ENCODE measurements at regions not wholly inside any gene's neighbourhood (a gene's known extent, or its start where the extent isn't known, plus 50 kb on each side); places are given as distances from the start of the nearest gene placed in this dataset.

DNA sequence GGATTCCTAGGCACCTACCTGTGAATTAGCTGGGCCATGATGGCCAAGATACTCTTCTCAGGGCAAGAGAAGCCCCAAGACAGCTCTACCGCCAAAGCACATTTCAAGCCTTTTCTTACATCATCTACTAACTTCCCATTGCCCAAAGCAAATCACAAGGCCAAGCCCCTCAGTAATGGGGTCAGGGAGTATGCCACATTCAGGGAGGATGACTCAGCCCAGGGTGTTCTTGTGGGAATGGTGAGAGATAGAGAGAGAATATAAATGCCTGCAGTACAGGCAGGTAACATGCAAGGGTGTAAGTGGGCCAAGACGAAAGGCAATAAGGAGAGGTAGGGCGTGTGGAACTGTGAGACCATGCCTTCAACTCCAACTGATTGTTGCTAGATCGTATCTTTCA, 162.5 kb upstream of the ISX start:
- H3K36me3 Mint-ChIP-seq = no peaks in the 10 kb centered on the region
- no peak overlapping the region for H3K4me3 Mint-ChIP-seq
- no peak overlapping the region for H3K27ac Mint-ChIP-seq
- ChIA-PET CTCF (no interaction called here), POLR2A (no interaction called here)
- intact Hi-C loops (cut with micrococcal nuclease) = no loop called here
- no peak for DNase-seq
- no peaks in the 10 kb centered on the region for H3K27me3 Mint-ChIP-seq
- H3K4me1 Mint-ChIP-seq (ENCODE audit: low read depth) = no peaks in the 10 kb centered on the region
- H3K9me3 Mint-ChIP-seq = no peaks in the 10 kb centered on the region

DNA sequence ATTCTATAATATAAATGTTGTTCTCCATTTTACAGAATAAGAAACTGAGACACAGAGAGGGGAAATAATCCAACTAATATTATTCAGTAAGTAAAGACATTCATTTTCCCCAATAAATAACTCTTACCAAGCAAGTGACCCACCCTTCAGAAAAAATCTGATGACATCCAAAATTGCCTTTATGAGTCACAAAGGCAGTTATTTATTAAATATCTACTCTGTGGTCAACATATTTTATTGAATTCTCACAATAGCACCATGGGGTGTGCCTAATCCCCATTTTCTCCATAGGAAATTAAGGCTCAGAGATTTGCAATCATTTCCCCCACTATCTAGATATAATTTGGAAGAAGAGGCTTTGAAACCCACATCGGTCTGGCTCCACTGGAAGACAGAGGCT, 161.5 kb upstream of the ISX start:
- intact Hi-C loops (cut with micrococcal nuclease) = no loop called here

DNA sequence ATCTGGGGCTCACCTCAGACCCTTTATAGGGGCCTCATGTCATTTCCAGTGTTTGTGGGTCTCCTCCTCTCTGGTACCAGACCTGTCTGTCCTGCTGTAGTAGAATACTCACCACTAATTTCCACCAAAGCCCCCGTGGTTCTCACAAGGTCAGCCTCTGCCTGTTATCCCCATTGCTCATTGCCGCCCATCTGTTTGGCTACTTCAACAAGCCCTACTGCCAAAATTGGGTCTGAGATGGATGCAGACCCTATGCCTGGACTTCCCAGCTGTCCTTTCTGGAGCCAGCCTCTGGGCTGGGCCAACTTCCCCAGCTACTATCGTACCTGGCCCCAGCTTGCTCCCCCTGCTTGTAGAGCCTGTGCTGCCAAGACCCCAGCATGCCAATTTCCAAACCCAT, 152.1 kb upstream of the ISX start:
- no peaks in the 10 kb centered on the region for H3K4me1 Mint-ChIP-seq (ENCODE audit: low read depth)

More for the DNA sequence above, 161.5 kb upstream of the ISX start:
- POLR2A ChIA-PET = no interaction called here
- H3K4me3 Mint-ChIP-seq = no peak overlapping the region
- no peak overlapping the region for H3K27ac Mint-ChIP-seq
- CTCF ChIA-PET = no interaction called here
- H3K9me3 Mint-ChIP-seq = no peaks in the 10 kb centered on the region
- H3K4me1 Mint-ChIP-seq (ENCODE audit: low read depth) = no peaks in the 10 kb centered on the region
- DNase-seq = no peak
- H3K36me3 Mint-ChIP-seq = no peaks in the 10 kb centered on the region
- H3K27me3 Mint-ChIP-seq = no peaks in the 10 kb centered on the region

DNA sequence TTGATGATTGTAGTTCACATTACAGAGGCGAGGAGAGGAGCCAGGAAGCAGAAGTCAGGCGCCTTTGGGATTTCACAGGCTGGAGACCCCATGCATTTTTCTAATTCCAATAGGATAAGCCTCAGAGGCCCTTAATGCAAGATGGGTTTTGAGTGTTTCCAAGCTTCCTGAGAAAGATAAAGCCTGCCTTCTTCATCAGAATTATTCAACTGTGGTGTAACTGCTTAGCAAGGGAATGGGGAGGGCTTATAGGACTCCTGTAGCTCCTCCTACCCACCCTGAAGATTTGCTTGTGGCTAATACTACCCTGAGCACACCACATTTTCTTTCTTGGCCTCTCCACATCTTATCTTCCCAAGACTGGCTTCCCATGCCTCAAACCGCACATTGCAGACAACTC, 151.1 kb upstream of the ISX start:
- intact Hi-C loops (cut with micrococcal nuclease) = no loop called here
- H3K9me3 Mint-ChIP-seq = no peaks in the 10 kb centered on the region
- H3K27me3 Mint-ChIP-seq = peaks cover 4% of the 10 kb centered on the region
- H3K36me3 Mint-ChIP-seq = no peaks in the 10 kb centered on the region
- ChIA-PET POLR2A (no interaction called here), CTCF (no interaction called here)
- no peak for DNase-seq
- no peaks in the 10 kb centered on the region for H3K4me1 Mint-ChIP-seq (ENCODE audit: low read depth)
- H3K27ac Mint-ChIP-seq = no peak overlapping the region
- no peak overlapping the region for H3K4me3 Mint-ChIP-seq

More for the DNA sequence above, 152.1 kb upstream of the ISX start:
- no peak overlapping the region for H3K4me3 Mint-ChIP-seq
- peaks cover 4% of the 10 kb centered on the region for H3K27me3 Mint-ChIP-seq
- no peak for DNase-seq
- POLR2A ChIA-PET = no interaction called here
- H3K36me3 Mint-ChIP-seq = no peaks in the 10 kb centered on the region
- no peaks in the 10 kb centered on the region for H3K9me3 Mint-ChIP-seq
- CTCF ChIA-PET = no interaction called here
- intact Hi-C loops (cut with micrococcal nuclease) = no loop called here
- no peak overlapping the region for H3K27ac Mint-ChIP-seq

DNA sequence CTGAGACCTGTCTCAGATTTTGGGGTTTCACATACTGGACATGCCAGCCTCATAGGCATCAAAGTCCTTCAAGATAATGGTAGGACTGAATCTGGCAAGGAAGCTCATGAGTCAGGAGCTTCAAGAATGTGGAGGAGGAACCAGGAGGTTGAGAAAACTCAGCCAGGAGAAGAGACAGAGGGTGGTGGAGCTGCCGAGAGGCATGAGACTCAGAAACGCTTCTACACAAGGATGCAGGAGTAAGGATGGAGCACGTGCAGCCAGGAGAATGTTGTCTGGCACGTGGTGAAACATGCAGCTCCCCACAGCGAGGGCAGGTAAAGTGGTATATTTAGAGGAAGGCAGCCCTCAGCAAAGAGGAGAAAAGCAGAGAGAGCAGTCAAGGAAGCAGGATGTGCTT, 148.7 kb upstream of the ISX start:
- no peak overlapping the region for H3K4me3 Mint-ChIP-seq
- no peaks in the 10 kb centered on the region for H3K4me1 Mint-ChIP-seq (ENCODE audit: low read depth)
- ChIA-PET CTCF (no interaction called here), POLR2A (no interaction called here)
- no peak overlapping the region for H3K27ac Mint-ChIP-seq
- no peaks in the 10 kb centered on the region for H3K36me3 Mint-ChIP-seq
- no peak for DNase-seq
- peaks cover 2% of the 10 kb centered on the region for H3K27me3 Mint-ChIP-seq
- no peaks in the 10 kb centered on the region for H3K9me3 Mint-ChIP-seq
- intact Hi-C loops (cut with micrococcal nuclease) = no loop called here

DNA sequence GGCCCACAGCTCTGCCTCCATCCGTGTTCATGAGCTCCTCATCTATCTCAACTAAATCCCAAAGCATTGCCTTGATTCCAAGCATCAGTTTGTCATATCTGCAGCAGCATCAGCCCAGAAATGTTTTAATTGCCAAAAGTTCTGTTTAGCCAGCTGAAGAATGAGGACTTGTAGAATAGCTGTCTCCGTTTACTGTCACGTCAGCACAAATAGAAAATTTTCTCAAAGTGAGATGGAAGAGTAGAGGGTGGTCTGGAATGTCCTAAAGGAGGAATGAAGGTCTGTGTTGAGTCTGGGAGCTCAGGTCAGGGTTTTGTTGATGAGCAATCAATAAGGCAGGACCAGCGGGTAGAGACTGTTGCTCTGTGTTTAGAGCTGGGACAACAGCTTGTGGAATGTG, 134.9 kb upstream of the ISX start:
- Mint-ChIP-seq H3K36me3 (no peaks in the 10 kb centered on the region), H3K27me3 (peaks cover 1% of the 10 kb centered on the region), H3K27ac (no peak overlapping the region), H3K4me1 (ENCODE audit: low read depth) (no peaks in the 10 kb centered on the region), H3K4me3 (no peak overlapping the region), H3K9me3 (peaks cover 6% of the 10 kb centered on the region)
- intact Hi-C loops (cut with micrococcal nuclease) = no loop called here
- ChIA-PET CTCF (no interaction called here), POLR2A (no interaction called here)
- no peak for DNase-seq

DNA sequence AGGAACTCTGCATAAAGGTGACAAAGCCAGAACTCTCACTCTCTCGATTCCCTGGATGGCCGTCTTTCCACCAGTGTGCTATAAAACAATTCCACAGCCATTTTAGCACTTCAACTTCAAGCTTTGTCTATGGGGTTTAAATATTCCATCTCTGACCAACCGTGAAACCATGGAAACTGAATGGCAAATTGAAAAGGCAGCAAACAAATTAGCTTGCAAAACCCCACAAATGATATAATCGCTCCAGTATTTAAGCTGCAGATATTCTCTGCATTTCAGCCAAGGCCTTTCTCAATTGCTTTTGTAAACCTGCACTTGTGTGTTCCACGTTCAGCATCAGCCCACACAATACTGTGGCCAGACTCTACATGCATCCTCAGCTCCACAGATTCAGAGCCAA, 131.7 kb upstream of the ISX start:
- H3K27ac Mint-ChIP-seq = no peak overlapping the region
- H3K27me3 Mint-ChIP-seq = peaks cover 1% of the 10 kb centered on the region
- intact Hi-C loops (cut with micrococcal nuclease) = no loop called here
- ChIA-PET POLR2A (no interaction called here), CTCF (no interaction called here)
- no peaks in the 10 kb centered on the region for H3K4me1 Mint-ChIP-seq (ENCODE audit: low read depth)
- peaks cover 5% of the 10 kb centered on the region for H3K9me3 Mint-ChIP-seq
- no peak overlapping the region for H3K4me3 Mint-ChIP-seq
- H3K36me3 Mint-ChIP-seq = no peaks in the 10 kb centered on the region
- DNase-seq = no peak

DNA sequence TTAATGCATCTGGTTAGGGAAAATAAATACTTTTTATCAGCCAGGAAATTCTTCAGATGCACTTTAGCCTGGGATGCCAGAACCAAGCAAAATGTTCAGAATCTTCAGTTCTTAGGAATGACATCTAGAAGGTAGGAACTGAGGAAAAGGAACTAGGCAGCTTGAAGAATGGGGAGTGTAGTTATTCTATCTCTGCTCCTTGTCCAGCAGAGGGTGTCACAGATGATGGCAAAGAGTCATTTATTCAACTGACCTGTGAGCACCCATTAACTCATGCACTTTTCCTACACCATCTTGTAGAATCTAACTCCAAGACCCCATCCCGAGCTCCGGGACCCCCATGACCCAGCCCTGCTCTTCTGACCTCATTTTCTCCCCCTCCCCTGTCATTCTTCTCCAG, 122.1 kb upstream of the ISX start:
- ChIA-PET CTCF (interaction anchor here (0.7 kb wide), 1 partner anchor 80 kb away, joined by 4 read pairs; no protein-coding TSS in a partner anchor), POLR2A (no interaction called here)
- Mint-ChIP-seq H3K27me3 (peaks cover 4% of the 10 kb centered on the region), H3K4me1 (ENCODE audit: low read depth) (no peaks in the 10 kb centered on the region), H3K36me3 (no peaks in the 10 kb centered on the region), H3K4me3 (no peak overlapping the region), H3K27ac (no peak overlapping the region), H3K9me3 (peaks cover 8% of the 10 kb centered on the region)
- intact Hi-C loops (cut with micrococcal nuclease) = no loop called here
- no peak for DNase-seq

DNA sequence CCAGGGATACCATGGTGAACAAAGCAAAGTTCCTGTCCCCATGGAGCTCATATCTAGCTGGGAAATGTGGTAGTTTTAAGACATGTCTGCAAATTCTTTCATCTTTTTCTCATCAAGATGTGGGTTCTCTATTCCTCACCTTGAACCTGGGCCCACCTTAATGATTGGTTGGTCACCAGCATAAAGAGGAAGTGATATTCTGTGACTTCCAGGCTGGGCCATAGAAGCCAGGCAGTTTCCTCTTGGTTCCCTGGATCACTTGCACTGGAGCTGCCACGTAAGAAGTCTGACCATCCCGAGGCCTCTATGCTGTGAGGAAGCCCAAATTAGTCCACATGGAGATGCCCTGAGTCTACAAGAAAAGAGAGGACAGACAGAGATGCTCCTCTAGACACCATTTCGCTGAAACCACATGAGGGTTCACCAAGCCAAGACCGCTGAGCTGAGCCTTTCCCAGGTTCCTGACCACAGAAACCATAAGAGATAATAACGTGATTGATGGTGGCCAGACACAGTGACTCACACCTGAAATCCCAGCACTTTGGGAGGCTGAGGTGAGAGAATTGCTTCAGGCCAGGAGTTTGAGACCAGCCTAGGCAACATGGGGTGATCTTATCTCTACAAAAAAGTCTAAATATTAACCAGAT, 119.5 kb upstream of the ISX start:
- intact Hi-C loops (cut with micrococcal nuclease) = no loop called here
- no peak overlapping the region for H3K4me3 Mint-ChIP-seq
- POLR2A ChIA-PET = no interaction called here
- H3K4me1 Mint-ChIP-seq (ENCODE audit: low read depth) = no peaks in the 10 kb centered on the region
- no peaks in the 10 kb centered on the region for H3K36me3 Mint-ChIP-seq
- CTCF ChIA-PET = no interaction called here
- no peaks in the 10 kb centered on the region for H3K27me3 Mint-ChIP-seq
- no peaks in the 10 kb centered on the region for H3K9me3 Mint-ChIP-seq
- no peak for DNase-seq
- no peak overlapping the region for H3K27ac Mint-ChIP-seq

DNA sequence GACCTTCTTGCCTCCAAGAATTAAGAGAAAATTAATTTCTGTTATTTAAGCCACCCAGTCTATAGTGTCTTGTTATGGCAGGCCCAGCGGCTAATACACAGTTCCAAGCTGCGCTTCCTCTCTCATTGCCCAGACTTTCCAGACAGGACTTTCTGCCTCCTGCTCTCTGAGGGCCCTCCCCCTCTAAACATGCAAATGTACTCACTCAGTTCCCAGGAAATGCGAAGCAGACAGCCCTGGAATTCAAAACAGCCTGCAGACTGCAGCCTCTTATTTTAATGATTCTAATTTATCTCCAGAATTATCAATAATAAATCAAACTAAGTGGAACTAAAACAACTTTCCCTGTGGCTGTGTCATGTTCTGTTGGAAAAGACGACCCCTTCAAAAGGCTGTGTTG, 115.5 kb upstream of the ISX start:
- Mint-ChIP-seq H3K4me3 (no peak overlapping the region), H3K27ac (no peak overlapping the region), H3K4me1 (ENCODE audit: low read depth) (no peaks in the 10 kb centered on the region), H3K36me3 (no peaks in the 10 kb centered on the region), H3K27me3 (no peaks in the 10 kb centered on the region), H3K9me3 (no peaks in the 10 kb centered on the region)
- CTCF ChIA-PET = no interaction called here
- DNase-seq = no peak
- intact Hi-C loops (cut with micrococcal nuclease) = no loop called here
- POLR2A ChIA-PET = no interaction called here

DNA sequence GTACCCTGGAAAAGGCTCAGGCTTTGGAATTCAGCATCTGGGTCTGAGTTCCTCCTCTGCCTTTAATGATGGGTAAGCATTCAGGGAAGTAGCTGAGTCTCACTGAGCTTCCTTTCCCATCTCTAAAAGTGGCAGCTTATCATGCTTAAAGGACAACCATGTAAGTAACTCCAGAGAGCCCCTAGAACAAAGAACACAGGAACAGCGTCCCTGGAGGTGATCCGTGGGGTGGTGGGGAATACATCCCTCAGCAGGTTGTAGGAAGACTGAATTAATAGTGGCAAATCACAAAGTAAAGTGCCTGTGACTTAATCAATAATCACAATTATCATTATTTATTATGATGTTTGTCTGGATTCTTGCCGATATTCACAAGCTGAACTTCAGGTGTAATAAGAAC, 114.7 kb upstream of the ISX start:
- H3K9me3 Mint-ChIP-seq = no peaks in the 10 kb centered on the region
- no peak overlapping the region for H3K4me3 Mint-ChIP-seq
- ChIA-PET POLR2A (no interaction called here), CTCF (no interaction called here)
- no peaks in the 10 kb centered on the region for H3K27me3 Mint-ChIP-seq
- H3K4me1 Mint-ChIP-seq (ENCODE audit: low read depth) = no peaks in the 10 kb centered on the region
- H3K27ac Mint-ChIP-seq = no peak overlapping the region
- no peak for DNase-seq
- intact Hi-C loops (cut with micrococcal nuclease) = no loop called here
- no peaks in the 10 kb centered on the region for H3K36me3 Mint-ChIP-seq

DNA sequence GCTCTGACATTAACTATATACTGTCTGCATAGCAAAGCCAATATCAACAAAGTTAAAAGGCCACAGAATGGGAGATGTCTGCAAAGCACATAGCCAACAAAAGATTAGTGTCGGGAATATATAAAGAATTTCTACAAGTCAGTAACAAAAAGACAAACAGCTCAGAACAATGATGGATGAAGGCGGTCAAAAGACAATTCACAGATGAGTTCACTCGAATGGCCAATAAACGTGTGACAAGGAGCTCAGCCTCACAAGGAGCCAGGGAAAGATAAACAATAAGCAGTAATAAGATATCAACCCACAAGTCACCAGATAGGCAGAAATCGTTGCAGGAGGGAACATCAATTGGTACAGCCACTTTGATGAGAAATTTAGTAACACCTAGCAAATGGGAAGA, 106.0 kb upstream of the ISX start:
- Mint-ChIP-seq H3K36me3 (no peaks in the 10 kb centered on the region), H3K4me1 (ENCODE audit: low read depth) (no peaks in the 10 kb centered on the region), H3K4me3 (no peak overlapping the region), H3K27ac (no peak overlapping the region), H3K27me3 (no peaks in the 10 kb centered on the region), H3K9me3 (no peaks in the 10 kb centered on the region)
- POLR2A ChIA-PET = no interaction called here
- intact Hi-C loops (cut with micrococcal nuclease) = no loop called here
- CTCF ChIA-PET = no interaction called here
- no peak for DNase-seq

DNA sequence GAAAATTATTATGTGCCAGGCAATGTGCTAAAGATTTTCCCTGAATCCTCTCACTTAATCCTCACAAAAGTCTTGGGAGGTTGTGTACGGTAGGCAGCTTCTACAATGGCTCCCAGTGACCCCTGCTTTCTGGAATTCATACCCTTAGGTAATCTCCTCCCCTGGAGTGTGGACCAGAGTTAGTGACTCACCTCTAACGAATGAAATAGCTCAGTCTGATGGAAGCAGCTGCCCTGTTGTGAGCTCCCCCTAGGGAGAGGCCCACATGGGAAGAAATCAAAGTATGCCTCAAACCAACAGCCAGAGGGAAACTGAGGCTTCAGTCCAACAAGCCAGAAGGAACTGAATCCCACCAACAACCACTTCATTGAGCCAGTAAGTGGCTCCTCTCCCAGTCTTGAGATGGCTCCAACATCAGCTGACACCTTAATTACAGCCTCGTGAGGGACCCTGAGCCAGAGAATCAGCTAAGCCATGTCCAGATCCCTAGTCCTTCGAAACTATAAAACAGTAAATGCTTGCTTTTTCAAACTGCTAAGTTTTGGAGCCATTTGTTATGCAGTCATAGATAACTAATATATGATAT, 98.9 kb upstream of the ISX start:
- no peaks in the 10 kb centered on the region for H3K36me3 Mint-ChIP-seq
- intact Hi-C loops (cut with micrococcal nuclease) = no loop called here
- no peak overlapping the region for H3K4me3 Mint-ChIP-seq
- no peaks in the 10 kb centered on the region for H3K4me1 Mint-ChIP-seq (ENCODE audit: low read depth)
- ChIA-PET CTCF (no interaction called here), POLR2A (no interaction called here)
- no peaks in the 10 kb centered on the region for H3K27me3 Mint-ChIP-seq
- no peak overlapping the region for H3K27ac Mint-ChIP-seq
- no peaks in the 10 kb centered on the region for H3K9me3 Mint-ChIP-seq
- no peak for DNase-seq
